ENCODE measurements at regions not wholly inside any gene's neighbourhood (a gene's known extent, or its start where the extent isn't known, plus 50 kb on each side); places are given as distances from the start of the nearest gene placed in this dataset.

DNA sequence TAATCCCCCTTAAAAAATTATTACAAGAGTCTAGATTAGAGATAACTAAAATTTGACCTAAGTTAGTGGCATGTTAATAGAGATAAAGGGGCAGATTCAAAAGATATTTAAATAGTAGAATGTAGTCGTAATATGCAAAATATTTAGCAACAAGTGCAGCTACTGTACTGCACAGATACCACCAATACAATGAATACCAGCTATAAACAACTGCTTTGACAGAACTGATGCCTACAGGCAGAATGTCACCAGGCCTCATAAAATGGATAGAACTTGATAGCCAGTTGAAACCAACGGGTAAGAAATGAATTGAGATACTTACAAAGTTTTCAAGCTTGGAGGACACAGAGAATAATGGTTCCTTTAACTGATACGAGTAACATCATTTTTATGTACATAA is 249.3 kb upstream of the VEPH1 start:
- TF ChIP-seq, protein P1, sequence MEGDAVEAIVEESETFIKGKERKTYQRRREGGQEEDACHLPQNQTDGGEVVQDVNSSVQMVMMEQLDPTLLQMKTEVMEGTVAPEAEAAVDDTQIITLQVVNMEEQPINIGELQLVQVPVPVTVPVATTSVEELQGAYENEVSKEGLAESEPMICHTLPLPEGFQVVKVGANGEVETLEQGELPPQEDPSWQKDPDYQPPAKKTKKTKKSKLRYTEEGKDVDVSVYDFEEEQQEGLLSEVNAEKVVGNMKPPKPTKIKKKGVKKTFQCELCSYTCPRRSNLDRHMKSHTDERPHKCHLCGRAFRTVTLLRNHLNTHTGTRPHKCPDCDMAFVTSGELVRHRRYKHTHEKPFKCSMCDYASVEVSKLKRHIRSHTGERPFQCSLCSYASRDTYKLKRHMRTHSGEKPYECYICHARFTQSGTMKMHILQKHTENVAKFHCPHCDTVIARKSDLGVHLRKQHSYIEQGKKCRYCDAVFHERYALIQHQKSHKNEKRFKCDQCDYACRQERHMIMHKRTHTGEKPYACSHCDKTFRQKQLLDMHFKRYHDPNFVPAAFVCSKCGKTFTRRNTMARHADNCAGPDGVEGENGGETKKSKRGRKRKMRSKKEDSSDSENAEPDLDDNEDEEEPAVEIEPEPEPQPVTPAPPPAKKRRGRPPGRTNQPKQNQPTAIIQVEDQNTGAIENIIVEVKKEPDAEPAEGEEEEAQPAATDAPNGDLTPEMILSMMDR (conservative IDR thresholded peaks at IDR 0.05 in 1 of 2, IDR thresholded peaks at IDR 0.05 in 1 of 2; ENCODE audit: extremely low read depth in 1 of 2, insufficient read depth in 1 of 2, low read depth in 1 of 2, low read length in 2 of 2) = no peak
- no peak for TF ChIP-seq EZH2 (IDR thresholded peaks at IDR 0.05; ENCODE audit: borderline replicate concordance, low read length)

Measured in mammary epithelial cell (primary cell).